NCI-H1417 (cell line): ENCODE measurements at regions not wholly inside any gene's neighbourhood (a gene's known extent, or its start where the extent isn't known, plus 50 kb on each side); places are given as distances from the start of the nearest gene placed in this dataset.
A peak's percentile ranks its signal among the peaks of the same experiment; 100 is the strongest.

Source experiments
- DNase-seq, 3 experiments: peaks; one replicate each; lab custom pipeline; 2025; lab: John Stamatoyannopoulos, UW

- DNase-seq, result no peak
Observed at GRCh38 chr6:9942131-9942530, 472.7 kb downstream of the TFAP2A start.

DNA sequence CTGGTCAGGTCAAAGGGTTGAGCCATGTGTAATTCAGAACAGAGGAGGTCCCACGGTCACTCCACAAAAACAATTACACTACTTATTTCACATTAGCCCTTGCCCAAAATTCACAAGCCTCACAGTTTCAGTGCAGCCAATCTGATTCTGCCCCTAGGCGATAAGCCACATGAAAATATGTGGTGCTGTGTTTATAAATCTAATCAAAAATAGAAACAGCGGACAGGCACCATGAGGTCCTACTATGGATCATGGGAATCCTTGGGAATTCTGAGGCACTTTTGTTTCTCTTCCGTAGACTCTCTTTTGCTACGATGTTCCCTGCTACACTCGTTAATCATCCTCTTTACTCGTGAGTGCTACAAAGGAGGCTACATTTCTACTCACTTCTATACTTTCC is 476.1 kb downstream of the TFAP2A start:
- no peak for DNase-seq

- peak; percentile 6 to 60 (median 8) for DNase-seq
Observed at GRCh38 chr6:9937031-9937763, 477.7 kb downstream of the TFAP2A start.

DNA sequence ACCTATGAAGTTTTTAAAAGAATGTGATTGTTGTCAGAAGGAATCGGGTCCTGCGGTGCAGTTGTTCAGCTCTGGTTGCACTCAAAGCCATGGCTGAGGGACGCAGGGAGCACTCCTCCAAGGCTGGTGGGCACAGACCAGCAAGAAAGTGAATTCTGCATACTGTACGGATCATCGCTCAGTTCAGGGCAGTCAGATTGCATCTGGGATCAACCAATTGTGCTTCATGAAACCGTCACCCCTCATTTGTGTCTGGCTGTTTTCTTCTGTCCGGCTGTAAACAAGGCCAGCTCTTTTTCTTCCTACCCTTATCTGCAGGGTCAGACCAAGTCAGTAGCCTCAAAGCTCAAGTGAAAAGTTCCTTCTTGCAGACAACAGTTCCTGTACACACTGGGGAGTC is 478.3 kb downstream of the TFAP2A start:
- no peak for DNase-seq

DNA sequence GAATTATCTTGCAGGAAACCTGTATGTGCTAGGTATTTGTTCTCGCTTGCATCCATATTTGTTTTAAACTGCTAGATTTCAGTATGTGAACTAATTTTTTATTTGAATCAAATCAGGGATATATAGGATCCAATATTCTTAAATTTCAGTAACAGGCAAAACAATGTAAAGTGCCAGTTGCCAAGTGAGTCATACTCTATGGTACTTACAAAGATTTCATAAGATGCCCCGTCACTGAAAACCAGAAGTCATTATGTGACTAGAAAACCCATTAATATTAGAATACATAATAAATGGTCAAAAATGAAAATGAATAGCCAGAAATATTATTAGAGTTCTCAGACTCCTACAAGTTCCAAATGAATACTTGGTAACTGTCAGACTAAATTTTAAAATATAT is 481.2 kb downstream of the TFAP2A start:
- no peak for DNase-seq

DNA sequence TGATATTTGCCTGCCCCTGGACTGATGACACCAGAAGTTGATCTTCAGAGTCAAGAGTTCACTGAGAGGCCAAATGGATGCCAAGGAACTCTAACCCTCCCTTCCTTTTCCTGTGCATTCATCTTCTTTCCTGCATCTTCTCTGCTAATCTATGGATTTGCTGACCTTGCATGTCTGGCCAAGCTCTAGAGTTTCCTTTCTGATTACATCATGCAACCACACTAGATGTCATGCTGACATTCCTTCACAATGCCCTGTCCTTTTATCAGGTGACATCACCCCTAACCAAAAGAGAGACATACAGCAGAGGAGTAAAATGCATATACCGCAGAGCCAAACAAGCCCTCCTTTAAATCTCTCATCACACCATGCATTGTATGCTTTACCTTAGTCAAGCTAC is 487.6 kb downstream of the TFAP2A start:
- DNase-seq, result no peak

DNA sequence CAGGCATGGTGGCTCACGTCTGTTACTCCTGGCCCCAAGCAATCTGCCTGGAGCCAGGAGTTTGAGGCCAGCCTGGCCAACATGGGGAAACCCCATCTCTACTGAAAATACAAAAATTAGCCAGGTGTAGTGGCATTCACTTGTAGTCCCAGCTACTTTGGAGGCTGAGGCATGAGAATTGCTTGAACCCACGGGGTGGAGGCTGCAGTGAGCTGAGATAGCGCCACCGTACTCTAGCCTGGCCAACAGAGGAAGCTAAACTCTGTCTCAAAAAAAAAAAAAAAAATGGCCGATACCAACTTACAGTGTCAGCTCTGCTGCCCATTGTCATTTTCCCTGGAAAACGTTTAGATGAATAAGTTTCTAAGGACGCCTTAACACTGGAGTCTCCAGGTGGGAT is 489.9 kb downstream of the TFAP2A start:
- no peak for DNase-seq

DNA sequence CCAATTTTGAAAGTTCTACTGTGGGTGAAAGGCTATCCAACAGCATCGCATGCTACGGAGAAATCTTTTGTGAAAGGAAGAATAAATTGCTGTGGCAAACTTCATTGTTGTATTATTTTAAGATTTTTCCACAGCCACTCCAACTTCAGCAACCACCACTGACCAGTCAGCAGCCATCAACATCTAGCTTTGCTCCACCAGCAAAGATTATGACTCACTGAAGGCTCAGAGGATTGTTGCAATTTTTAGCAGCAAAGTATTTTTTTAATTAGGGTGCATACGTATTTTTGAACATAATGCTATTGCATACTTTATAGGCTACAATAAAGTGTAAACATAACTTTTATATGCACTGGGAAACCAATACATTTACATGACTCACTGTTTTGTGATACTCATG is 493.5 kb downstream of the TFAP2A start:
- no peak for DNase-seq

GRCh38 chr6:9914951-9915350 is 499.9 kb downstream of the TFAP2A start:
- DNase-seq, result peak in 1 of 3 experiments; percentile 17

DNA sequence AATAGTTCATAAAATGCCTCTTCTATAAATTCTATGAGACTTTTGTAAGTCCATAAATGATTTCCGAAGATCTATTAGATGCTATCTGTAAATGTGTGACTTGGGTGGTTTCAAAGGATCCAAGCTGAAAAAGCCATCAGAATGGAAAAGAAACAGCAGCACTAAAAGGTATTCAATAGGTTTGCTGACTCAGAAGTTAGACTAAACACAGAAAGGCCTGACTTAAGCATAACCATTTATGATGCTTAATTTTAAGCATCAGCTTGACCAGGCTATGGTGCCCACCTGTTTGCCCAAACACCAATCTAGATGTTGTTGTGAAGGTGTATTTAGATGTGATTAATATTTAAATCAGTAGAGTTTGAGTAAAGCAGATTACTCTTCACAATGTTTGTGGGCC is 513.5 kb downstream of the TFAP2A start:
- no peak for DNase-seq

- DNase-seq, result no peak
Observed at GRCh38 chr6:9896806-9897205, 518.1 kb downstream of the TFAP2A start.

- no peak for DNase-seq
Observed at GRCh38 chr6:9890893-9891292, 524.0 kb downstream of the TFAP2A start.

GRCh38 chr6:9890469-9890868 is 524.4 kb downstream of the TFAP2A start:
- DNase-seq, result no peak

- DNase-seq, result no peak
Observed at GRCh38 chr6:9878535-9878934, 536.3 kb downstream of the TFAP2A start.

- peak in 1 of 3 experiments; percentile 6 for DNase-seq
Observed at GRCh38 chr6:9875605-9876353, 539.1 kb downstream of the TFAP2A start.

DNA sequence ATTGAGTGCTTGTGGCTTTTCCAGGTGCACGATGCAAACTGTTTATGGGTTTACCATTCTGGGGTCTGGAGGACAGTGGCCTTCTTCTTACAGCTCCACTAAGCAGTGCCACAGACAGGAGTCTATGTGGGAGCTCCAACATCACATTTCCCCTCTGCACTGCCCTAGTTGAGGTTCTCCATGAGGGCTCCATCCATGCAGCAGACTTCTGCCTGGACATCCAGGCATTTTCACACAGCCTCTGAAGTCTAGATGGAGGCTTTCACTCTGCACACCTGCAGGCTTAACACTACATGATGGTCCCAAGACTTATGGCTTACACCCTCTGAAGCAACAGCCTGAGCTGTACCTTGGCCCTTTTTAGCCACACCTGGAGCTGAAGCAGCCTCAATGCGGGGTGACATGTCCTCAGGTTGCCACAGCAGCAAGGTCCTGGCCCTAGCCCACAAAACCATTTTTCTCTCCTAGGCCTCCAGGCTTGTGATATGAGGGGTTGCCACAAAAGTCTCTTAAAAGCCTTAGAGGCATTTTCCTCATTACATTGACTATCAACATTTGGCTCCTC is 552.2 kb downstream of the TFAP2A start:
- peak in 1 of 3 experiments; percentile 0 for DNase-seq

DNA sequence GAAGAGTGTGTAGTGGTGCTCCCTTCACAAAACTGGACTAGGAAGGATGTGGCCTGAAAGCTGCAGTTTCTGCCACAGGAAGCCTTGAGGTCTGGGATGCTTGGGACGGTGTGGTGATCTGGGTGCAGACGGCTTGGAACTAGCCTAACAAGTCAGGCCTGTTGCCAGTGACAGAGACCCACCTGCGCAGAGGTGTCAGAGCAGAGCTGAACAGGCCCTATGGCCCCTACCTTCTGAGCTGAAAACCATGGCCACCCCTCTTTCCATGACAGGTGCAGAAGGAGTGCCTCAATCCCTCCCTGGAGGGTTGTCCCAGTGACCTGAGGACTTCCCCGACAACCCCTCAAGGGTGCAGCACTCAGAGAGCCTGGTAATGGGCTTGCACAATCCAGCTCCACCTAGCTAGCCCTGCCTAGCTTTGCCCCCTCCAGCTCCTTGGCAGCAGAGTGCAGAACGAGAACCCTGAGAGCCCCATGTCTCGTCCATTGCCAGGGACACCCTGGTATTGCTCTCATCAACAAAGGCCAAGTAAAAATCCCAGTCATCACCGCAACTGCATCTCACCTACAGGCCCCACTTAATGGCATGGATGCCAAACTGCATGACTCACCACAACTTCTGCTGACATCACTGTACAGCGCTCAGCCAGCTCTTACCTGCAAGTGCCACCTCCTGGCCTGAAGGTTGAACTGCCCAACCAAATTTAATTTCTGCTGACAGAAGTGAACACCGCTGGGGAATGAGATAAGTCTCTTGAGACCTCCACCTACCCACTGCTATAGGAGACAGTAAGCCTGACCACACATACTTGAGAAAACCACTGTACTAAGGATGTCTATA is 563.1 kb downstream of the TFAP2A start:
- no peak for DNase-seq

- DNase-seq, result no peak
Observed at GRCh38 chr6:9851006-9851405, 563.9 kb downstream of the TFAP2A start.

DNA sequence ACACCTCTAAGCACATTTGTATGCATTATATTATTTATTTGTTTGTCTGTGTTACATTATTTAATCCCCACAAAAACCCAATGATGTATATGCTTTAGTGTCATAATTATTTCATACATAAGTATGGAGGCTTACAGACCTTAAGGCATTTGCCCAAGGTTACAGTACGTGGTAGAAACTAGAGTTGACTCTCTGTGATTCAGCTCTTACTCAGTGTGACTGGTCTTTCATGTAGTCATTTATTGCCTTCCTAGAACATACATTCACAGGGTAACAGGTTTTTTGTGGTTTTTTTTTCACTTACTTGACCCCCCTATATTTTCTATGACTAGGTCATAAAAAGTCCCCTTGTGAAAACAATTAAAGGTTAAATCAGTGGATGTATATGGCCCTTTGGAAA is 566.8 kb downstream of the TFAP2A start:
- no peak for DNase-seq

DNA sequence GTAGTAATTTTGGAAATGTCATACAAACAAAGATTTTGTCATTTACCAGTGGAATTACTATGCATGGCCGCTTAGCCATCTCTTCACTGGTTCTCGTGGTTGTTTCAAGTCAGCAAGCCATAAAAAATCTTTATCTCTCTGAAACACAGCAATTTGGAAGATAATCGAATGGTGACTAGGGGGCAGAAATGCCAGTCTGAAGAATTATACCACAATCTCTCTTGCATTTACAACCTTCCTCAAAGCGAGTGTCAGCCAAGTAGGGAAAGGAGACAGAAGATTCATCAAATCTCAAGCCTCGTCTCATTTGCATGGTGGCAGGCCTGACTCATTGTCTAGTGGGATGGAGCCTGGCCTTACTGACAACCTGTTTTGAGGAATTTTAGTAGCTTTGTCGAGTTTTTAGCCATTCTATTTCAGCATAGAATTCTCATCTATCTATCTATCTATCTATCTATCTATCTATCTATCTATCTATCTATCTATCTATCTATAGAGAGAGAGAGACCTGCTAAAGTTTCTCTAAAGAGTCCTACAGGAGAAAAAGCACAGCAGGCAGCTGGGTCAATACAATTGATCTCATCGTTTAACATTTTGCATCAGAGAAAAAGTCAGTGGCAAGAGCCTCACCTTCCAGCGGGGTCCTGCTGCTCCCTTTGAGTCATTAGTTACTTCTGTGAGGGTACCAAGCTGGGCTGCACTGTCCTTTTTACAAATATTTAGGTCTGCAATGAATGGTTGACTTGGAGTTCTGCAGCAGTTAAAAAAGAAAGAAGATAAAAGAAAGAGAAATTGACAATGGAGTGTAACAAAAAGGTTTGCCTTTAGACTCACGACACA is 572.8 kb downstream of the TFAP2A start:
- DNase-seq, result no peak

- DNase-seq, result no peak
Observed at GRCh38 chr6:9834233-9834632, 580.6 kb downstream of the TFAP2A start.
